IMR-90 (cell line): ENCODE measurements at regions not wholly inside any gene's neighbourhood (a gene's known extent, or its start where the extent isn't known, plus 50 kb on each side); places are given as distances from the start of the nearest gene placed in this dataset.

ENCODE experiments used
- ATAC-seq: fragments of 200-7000 bp; cut with Tn5 transposase; 2 replicates; pipeline ENCODE4 v1.9.1; 2020; ENCODE audit warnings: low read depth, mild to moderate bottlenecking, moderate library complexity
- BruUV-seq: library from RNA; stranded (reverse); fragments of 400-500 nt; replicated peaks from 2 replicates; lab custom pipeline; 2021; lab: Mats Ljungman, UMichigan
- CTCF ChIA-PET: fragments of 300-600 bp; formaldehyde crosslinking; extraction: SDS; loops from one replicate; lab custom pipeline; 2021; ENCODE audit warnings: antibody characterized with exemption; lab: Yijun Ruan, JAX
- POLR2A ChIA-PET: fragments of 300-600 bp; sonication (Branson Sonifier 250); formaldehyde crosslinking; loops from one replicate; lab custom pipeline; 2022; ENCODE audit warnings: antibody characterized with exemption; ENCODE audit not compliant: unreplicated experiment; lab: Charles Lee
- DNase-seq: peaks from one replicate; pipeline ENCODE4 v3.0.0; 2013
- H2AFZ ChIP-seq: replicated peaks from 2 replicates; pipeline ENCODE3; 2013; ENCODE audit warnings: low read length, mild to moderate bottlenecking; ENCODE audit not compliant: poor library complexity
- H2AK5ac ChIP-seq: 2 replicates; pipeline ENCODE4 v1.6.1; 2013; ENCODE audit warnings: low read depth, low read length, inconsistent platforms
- H2AK9ac ChIP-seq: replicated peaks from 2 replicates; pipeline ENCODE3; 2013; ENCODE audit warnings: mild to moderate bottlenecking, low read depth, low read length, moderate library complexity; ENCODE audit not compliant: poor library complexity
- H2BK120ac ChIP-seq: 2 replicates; pipeline ENCODE4 v1.6.1; 2013; ENCODE audit warnings: low read depth, low read length, inconsistent platforms
- H2BK15ac ChIP-seq: 3 replicates; pipeline ENCODE4 v1.6.1; 2013; ENCODE audit warnings: low read depth, low read length, inconsistent platforms
- H2BK20ac ChIP-seq: 2 replicates; pipeline ENCODE4 v1.6.1; 2013; ENCODE audit warnings: low read depth, mild to moderate bottlenecking, inconsistent platforms, low read length, moderate library complexity
- H2BK5ac ChIP-seq: 2 replicates; pipeline ENCODE4 v1.6.1; 2013; ENCODE audit warnings: mild to moderate bottlenecking, low read depth, low read length, inconsistent platforms; ENCODE audit not compliant: poor library complexity, severe bottlenecking
- H3K14ac ChIP-seq: replicated peaks from 2 replicates; pipeline ENCODE4 v1.6.1; 2013; ENCODE audit warnings: low read depth, low read length, inconsistent platforms
- H3K18ac ChIP-seq: 2 replicates; pipeline ENCODE4 v1.6.1; 2013; ENCODE audit warnings: low read depth, low read length, control low read depth
- H3K23ac ChIP-seq: 2 replicates; pipeline ENCODE4 v1.6.1; 2013; ENCODE audit warnings: low read depth, low read length, inconsistent platforms
- H3K27ac ChIP-seq: 2 replicates; pipeline ENCODE4 v1.5.1; 2013; ENCODE audit warnings: mild to moderate bottlenecking, control low read depth, low read length; ENCODE audit not compliant: insufficient read depth
- H3K27me3 ChIP-seq: 2 replicates; pipeline ENCODE4 v1.6.1; 2013; ENCODE audit warnings: low read length; ENCODE audit not compliant: control insufficient read depth, insufficient read depth
- H3K36me3 ChIP-seq: 2 replicates; pipeline ENCODE4 v1.6.1; 2013; ENCODE audit warnings: low read length, mixed read lengths; ENCODE audit not compliant: control insufficient read depth, insufficient read depth
- H3K4ac ChIP-seq: 2 replicates; pipeline ENCODE4 v1.6.1; 2013; ENCODE audit warnings: low read depth, low read length, inconsistent platforms
- H3K4me1 ChIP-seq: 2 replicates; pipeline ENCODE4 v1.6.1; 2013; ENCODE audit warnings: low read length, mixed read lengths; ENCODE audit not compliant: control insufficient read depth, insufficient read depth
- H3K4me2 ChIP-seq: 2 replicates; pipeline ENCODE4 v1.6.1; 2013; ENCODE audit warnings: low read depth, mild to moderate bottlenecking, control low read depth, low read length, moderate library complexity
- H3K4me3 ChIP-seq: 2 replicates; pipeline ENCODE4 v1.5.1; 2013; ENCODE audit warnings: low read depth, mild to moderate bottlenecking, control low read depth, low read length, moderate library complexity; ENCODE audit not compliant: insufficient read depth
- H3K56ac ChIP-seq: 2 replicates; pipeline ENCODE4 v1.6.1; 2013; ENCODE audit warnings: low read length, inconsistent platforms; ENCODE audit not compliant: insufficient read depth; ENCODE audit errors: extremely low read depth
- H3K79me1 ChIP-seq, 2 experiments: 2 replicates each; pipeline ENCODE4 v1.6.1; 2013; ENCODE audit warnings: low read length in 2 of 2, inconsistent platforms in 1 of 2, low read depth in 1 of 2
- H3K9ac ChIP-seq: 2 replicates; pipeline ENCODE4 v1.6.1; 2013; ENCODE audit warnings: low read depth, low read length, control low read depth
- H3K9me1 ChIP-seq: 2 replicates; pipeline ENCODE4 v1.6.1; 2013; ENCODE audit warnings: low read length, inconsistent platforms; ENCODE audit not compliant: insufficient read depth
- H3K9me3 ChIP-seq: 2 replicates; pipeline ENCODE4 v1.6.1; 2013; ENCODE audit warnings: low read length; ENCODE audit not compliant: control insufficient read depth, insufficient read depth
- H4K20me1 ChIP-seq: 2 replicates; pipeline ENCODE4 v1.6.1; 2013; ENCODE audit warnings: low read length, inconsistent platforms; ENCODE audit not compliant: insufficient read depth
- H4K5ac ChIP-seq: 2 replicates; pipeline ENCODE4 v1.6.1; 2013; ENCODE audit warnings: mild to moderate bottlenecking, low read depth, low read length, control low read depth
- H4K8ac ChIP-seq, 2 experiments: 2 replicates each; pipeline ENCODE4 v1.6.1; 2013; ENCODE audit warnings: low read depth in 2 of 2, low read length in 2 of 2, control low read depth in 1 of 2, inconsistent platforms in 1 of 2
- H4K91ac ChIP-seq: 2 replicates; pipeline ENCODE4 v1.6.1; 2013; ENCODE audit warnings: low read depth, low read length, inconsistent platforms; ENCODE audit not compliant: insufficient read depth
- MAFK ChIP-seq: IDR thresholded peaks from 2 replicates; pipeline ENCODE4 v1.6.1; 2012; ENCODE audit warnings: low read depth, low read length, improper control_type of control experiment
- RAD21 ChIP-seq: IDR thresholded peaks from 2 replicates; pipeline ENCODE4 v1.6.1; 2012; ENCODE audit warnings: low read length, improper control_type of control experiment
- SMC3 ChIP-seq: fragments of 150-350 bp; IDR thresholded peaks from 2 replicates; pipeline ENCODE4 v1.6.1; 2016; ENCODE audit warnings: low read depth, mild to moderate bottlenecking, antibody characterized with exemption, low read length, moderate library complexity
- WGBS, 2 experiments: methylation state at CpG; one replicate each; pipeline versions ENCODE4 v1.1.5 to v1.1.7; 2013; ENCODE audit warnings: missing lambda C conversion rate in 2 of 2; ENCODE audit not compliant: insufficient read length in 1 of 2; ENCODE audit errors: extremely low coverage in 2 of 2; 5-methylcytosine and 5-hydroxymethylcytosine counted together
- dilution Hi-C: fragments of 300-500 bp; cut with HindIII; formaldehyde crosslinking; loops from one replicate; pipeline ENCODE4 v1.14.3; 2018; ENCODE audit warnings: low sequenced_read_pairs; ENCODE audit not compliant: unreplicated experiment
- in situ Hi-C: fragments of 300-500 bp; cut with MboI; formaldehyde crosslinking; loops from 3 replicates; pipeline ENCODE4 v1.14.3; 2019; ENCODE audit warnings: low sequenced_read_pairs, inconsistent platforms, mixed read lengths
- intact Hi-C: fragments of 100-400 bp; cut with micrococcal nuclease; formaldehyde crosslinking; loops from 2 replicates; pipeline ENCODE4 v1.10.0; 2022

DNA sequence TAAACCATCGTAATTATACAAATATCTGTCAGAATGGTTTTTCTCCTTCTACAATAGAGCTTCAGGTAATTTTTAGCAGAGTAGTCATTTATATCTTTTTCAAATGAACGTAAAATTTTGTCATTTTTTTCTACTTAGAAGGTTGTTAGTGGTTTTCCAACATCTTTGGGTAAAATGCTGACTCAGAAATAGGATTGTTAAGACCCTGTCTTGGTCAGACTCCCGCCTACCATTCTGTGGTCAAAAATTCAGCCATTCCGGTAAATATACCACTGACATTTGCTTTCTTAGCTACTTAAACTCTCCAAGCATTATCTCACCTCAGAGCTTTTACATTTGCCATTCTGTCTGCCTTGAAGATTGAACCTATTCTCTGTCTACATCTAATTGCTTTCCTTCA, 154.1 kb upstream of the CDH19 start:
- Histone ChIP-seq H4K91ac (no peak overlapping the region), H3K14ac (no peak overlapping the region), H3K23ac (no peak overlapping the region), H4K8ac (no peak overlapping the region), H3K36me3 (no peaks in the 10 kb centered on the region), H3K9ac (no peak overlapping the region), H2BK15ac (no peak overlapping the region), H2BK5ac (no peak overlapping the region), H2AK5ac (no peak overlapping the region), H2AFZ (no peak overlapping the region), H3K4me1 (no peaks in the 10 kb centered on the region), H4K5ac (no peak overlapping the region), H4K20me1 (no peaks in the 10 kb centered on the region), H3K56ac (no peak overlapping the region), H3K9me1 (no peaks in the 10 kb centered on the region), H3K27ac (no peak overlapping the region), H2BK120ac (no peak overlapping the region), H3K4me2 (no peak overlapping the region), H2BK20ac (no peak overlapping the region), H3K18ac (no peak overlapping the region), H2AK9ac (no peak overlapping the region), H3K79me1 (no peaks in the 10 kb centered on the region), H3K4ac (no peak overlapping the region), H3K27me3 (no peaks in the 10 kb centered on the region), H3K4me3 (no peak overlapping the region), H3K9me3 (peaks cover 6% of the 10 kb centered on the region)
- ChIA-PET POLR2A (no interaction called here), CTCF (no interaction called here)
- no peak for DNase-seq
- no TSS peak for BruUV-seq
- no CpG with 5 or more reads among the region's 4 CpGs for WGBS, 2 experiments
- intact Hi-C loops: no loop called here
- in situ Hi-C loops: no loop called here
- no peak for ATAC-seq
- dilution Hi-C loops: no loop called here
- TF ChIP-seq MAFK (peak; percentile 65), SMC3 (no peak), RAD21 (no peak)
